ENCODE measurements at regions not wholly inside any gene's neighbourhood (a gene's known extent, or its start where the extent isn't known, plus 50 kb on each side); places are given as distances from the start of the nearest gene placed in this dataset.
A peak's percentile ranks its signal among the peaks of the same experiment; 100 is the strongest.

DNA sequence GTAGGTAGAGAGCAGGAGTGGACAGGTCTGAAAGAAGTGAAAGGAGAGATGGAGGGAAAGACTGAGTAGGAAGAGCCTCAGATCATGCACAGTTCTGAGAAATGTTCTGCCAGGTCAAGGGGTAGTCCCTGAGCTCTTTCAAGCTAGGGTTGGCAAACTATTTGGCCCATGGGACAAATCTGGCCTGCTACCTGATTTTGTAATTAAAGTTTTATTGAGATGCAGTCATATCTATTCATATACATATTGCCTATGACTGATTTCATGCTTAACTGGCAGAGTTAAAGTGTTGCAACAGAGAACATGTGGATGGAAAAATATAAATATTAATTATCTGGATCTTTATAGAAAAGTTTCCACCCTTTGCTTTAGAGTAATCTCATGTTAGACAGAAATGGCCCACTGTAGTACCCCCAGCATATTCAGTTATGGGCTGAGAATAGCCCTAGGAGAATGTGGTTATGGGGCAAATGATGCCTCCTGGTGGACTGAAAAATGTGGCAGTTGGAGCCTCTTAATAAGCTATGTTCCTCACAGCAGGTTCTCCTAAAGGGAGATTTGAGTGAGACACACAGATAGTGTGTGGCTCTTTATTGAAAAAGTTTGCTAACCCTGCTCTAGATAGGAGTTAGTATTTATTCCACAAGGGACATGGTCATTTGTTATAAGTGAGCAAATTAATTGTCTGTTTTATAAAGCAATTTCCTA lies 476.9 kb downstream of the LRIG3 start:
- ChIA-PET POLR2A (no interaction called here), CTCF (interaction anchor here (0.6 to 1.4 kb wide), 6 partner anchors 9 to 102 kb away, joined by 3 to 9 read pairs (median 4); no protein-coding TSS in a partner anchor)
- no peaks in the 10 kb centered on the region for H3K36me3 Mint-ChIP-seq
- H3K27me3 Mint-ChIP-seq = peaks cover 2% of the 10 kb centered on the region
- H3K9me3 Mint-ChIP-seq = no peaks in the 10 kb centered on the region
- no peaks in the 10 kb centered on the region for H3K4me1 Mint-ChIP-seq (ENCODE audit: low read depth)
- H3K4me3 Mint-ChIP-seq = no peak overlapping the region
- DNase-seq = peak; percentile 17
- no peak overlapping the region for H3K27ac Mint-ChIP-seq
- intact Hi-C loops (cut with micrococcal nuclease) = loop anchor here (1.0 kb wide), 1 partner anchor 97 kb away; no protein-coding TSS in a partner anchor

DNA sequence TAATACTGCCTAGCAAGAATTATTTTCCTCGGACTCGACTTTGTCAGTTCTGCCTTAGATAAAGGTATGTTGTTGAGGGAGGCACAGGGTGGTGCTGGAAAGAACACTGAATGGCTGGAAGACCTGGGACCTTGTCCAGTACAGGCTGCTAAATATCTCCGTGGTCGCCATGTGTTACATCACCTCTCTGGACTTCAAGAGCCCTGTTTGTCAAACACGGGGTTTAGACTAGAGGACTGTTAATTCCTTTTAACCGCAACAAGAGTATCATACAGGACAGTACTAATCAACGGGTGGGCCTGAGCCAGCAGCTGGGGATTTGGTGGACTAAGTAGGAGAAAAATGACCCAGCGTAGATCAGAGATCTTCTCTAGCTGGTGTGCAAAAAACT lies 476.3 kb downstream of the LRIG3 start:
- POLR2A ChIA-PET = no interaction called here
- intact Hi-C loops (cut with micrococcal nuclease) = loop anchor here (1.0 kb wide), 1 partner anchor 98 kb away; no protein-coding TSS in a partner anchor
- Mint-ChIP-seq H3K27ac (no peak overlapping the region), H3K9me3 (no peaks in the 10 kb centered on the region), H3K4me3 (no peak overlapping the region), H3K27me3 (peaks cover 2% of the 10 kb centered on the region), H3K36me3 (no peaks in the 10 kb centered on the region), H3K4me1 (ENCODE audit: low read depth) (no peaks in the 10 kb centered on the region)
- no peak for DNase-seq
- CTCF ChIA-PET = interaction anchor here (0.6 to 1.4 kb wide), 5 partner anchors 10 to 103 kb away, joined by 3 to 9 read pairs (median 4); no protein-coding TSS in a partner anchor

DNA sequence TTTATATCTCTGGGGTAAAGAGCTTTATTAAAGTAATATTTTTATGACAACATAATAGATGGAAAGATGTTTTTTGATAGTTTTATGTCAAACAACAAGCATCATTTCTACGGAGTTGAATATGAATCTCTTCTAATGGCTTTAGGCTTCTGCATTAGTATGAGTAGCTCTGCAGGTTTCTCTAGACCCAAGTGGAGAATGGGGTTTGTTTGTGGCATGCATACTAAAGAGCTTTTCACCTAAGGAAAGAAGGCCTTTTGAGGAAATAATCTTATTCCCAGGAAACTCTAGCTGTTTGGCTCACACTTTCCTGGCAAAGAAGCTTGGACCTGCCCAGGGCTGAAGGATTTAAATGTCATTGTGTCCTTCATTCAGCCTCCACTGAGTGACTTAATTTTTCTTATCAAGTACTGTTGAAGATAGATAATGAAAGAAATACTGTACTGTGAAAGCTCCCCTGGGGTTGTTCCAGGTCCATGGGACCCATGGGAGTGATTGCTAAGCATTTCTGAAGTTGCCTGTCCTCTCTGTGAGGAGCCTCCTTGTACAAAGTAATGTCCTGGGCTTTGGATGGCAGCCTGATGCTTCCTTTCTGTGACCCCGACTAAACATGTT lies 469.3 kb downstream of the LRIG3 start:
- Mint-ChIP-seq H3K27ac (no peak overlapping the region), H3K9me3 (no peaks in the 10 kb centered on the region), H3K4me1 (ENCODE audit: low read depth) (no peaks in the 10 kb centered on the region), H3K4me3 (no peak overlapping the region), H3K27me3 (no peaks in the 10 kb centered on the region), H3K36me3 (no peaks in the 10 kb centered on the region)
- ChIA-PET CTCF (no interaction called here), POLR2A (no interaction called here)
- no peak for DNase-seq
- intact Hi-C loops (cut with micrococcal nuclease) = no loop called here

DNA sequence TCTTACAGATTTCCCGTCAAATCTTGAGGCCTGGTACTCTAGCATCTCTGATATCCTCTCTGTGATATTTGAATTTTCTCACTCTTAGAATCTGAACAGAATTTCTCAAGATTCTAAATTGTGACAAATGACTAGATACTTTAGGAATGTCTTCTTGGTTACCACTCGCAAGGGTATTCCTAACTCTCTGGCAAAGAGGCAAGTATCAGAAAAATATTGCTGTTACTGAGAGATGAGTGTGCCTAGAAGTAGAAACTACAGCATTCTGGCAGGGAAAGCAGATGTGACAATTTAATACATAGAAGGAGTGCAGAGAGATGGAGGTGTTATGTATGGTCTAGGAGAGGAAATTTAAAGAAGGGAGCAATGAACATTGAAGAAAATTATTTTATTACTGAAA lies 467.8 kb downstream of the LRIG3 start:
- no peak overlapping the region for H3K27ac Mint-ChIP-seq
- no peak for DNase-seq
- H3K36me3 Mint-ChIP-seq = no peaks in the 10 kb centered on the region
- intact Hi-C loops (cut with micrococcal nuclease) = no loop called here
- CTCF ChIA-PET = no interaction called here
- H3K4me3 Mint-ChIP-seq = no peak overlapping the region
- H3K27me3 Mint-ChIP-seq = no peaks in the 10 kb centered on the region
- no peaks in the 10 kb centered on the region for H3K4me1 Mint-ChIP-seq (ENCODE audit: low read depth)
- POLR2A ChIA-PET = no interaction called here
- H3K9me3 Mint-ChIP-seq = no peaks in the 10 kb centered on the region

DNA sequence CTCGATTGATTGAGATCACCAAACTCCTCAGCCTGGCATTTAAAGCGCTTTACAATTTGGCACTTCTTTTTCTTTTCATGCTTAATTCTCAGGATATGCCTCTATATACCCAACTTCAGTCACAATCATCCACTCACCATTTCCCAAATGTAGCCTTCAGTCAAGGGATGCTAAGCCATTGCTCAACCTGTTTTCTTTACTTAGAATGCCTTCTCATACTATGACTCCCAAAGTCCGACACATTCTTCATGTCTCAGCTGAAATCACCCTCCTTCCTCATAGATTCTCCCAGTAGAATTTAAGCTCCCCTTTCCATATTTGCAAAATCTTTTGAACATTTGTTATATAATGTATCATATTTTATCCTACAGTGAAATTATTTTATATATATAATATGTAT lies 467.0 kb downstream of the LRIG3 start:
- Mint-ChIP-seq H3K4me1 (ENCODE audit: low read depth) (no peaks in the 10 kb centered on the region), H3K4me3 (no peak overlapping the region), H3K36me3 (no peaks in the 10 kb centered on the region), H3K9me3 (no peaks in the 10 kb centered on the region), H3K27me3 (no peaks in the 10 kb centered on the region), H3K27ac (no peak overlapping the region)
- no peak for DNase-seq
- intact Hi-C loops (cut with micrococcal nuclease) = no loop called here
- CTCF ChIA-PET = no interaction called here
- POLR2A ChIA-PET = no interaction called here

DNA sequence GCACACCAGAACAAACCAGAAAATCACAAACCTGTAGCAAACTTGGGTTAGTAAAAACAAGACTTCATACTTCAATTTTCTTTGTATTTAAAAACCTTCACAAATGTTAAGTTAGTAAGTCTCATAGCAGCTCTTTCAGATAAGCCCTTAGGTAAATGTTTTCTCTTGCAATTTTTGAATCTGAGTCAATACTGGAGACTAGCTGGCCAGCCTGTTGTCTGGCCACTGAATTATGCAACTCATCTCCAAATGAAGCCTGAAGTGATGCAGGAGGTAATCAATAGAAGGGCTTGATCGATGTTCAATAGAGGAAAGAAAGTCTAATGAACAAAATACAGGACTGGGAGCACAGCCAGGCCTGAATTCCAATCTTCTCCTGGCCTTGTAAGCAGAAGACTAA lies 465.2 kb downstream of the LRIG3 start:
- H3K4me3 Mint-ChIP-seq = no peak overlapping the region
- H3K9me3 Mint-ChIP-seq = no peaks in the 10 kb centered on the region
- ChIA-PET CTCF (no interaction called here), POLR2A (no interaction called here)
- no peak overlapping the region for H3K27ac Mint-ChIP-seq
- no peaks in the 10 kb centered on the region for H3K4me1 Mint-ChIP-seq (ENCODE audit: low read depth)
- intact Hi-C loops (cut with micrococcal nuclease) = no loop called here
- peaks cover 2% of the 10 kb centered on the region for H3K27me3 Mint-ChIP-seq
- no peaks in the 10 kb centered on the region for H3K36me3 Mint-ChIP-seq
- no peak for DNase-seq

DNA sequence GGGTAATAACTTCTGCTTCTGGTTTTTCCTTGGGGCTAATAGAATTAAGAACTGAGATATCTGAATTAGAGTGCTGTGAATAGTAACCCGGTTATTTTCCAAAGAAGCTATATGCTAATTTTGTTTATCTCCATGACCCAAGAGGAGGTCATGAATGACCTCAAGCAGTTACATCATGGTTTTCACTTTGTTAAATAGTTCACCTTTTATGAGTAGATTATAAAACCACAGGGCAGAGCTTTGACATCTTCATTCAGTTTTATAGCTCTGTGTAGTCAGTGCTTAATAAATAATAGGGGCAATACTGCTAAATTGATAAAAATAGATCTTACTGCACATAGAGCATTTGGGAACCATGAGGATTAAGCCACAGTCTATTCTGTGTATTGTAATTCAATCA lies 462.2 kb downstream of the LRIG3 start:
- CTCF ChIA-PET = interaction anchor here (0.8 kb wide), 1 partner anchor 13 kb away, joined by 3 read pairs; no protein-coding TSS in a partner anchor
- intact Hi-C loops (cut with micrococcal nuclease) = no loop called here
- Mint-ChIP-seq H3K4me1 (ENCODE audit: low read depth) (no peaks in the 10 kb centered on the region), H3K9me3 (no peaks in the 10 kb centered on the region), H3K27me3 (peaks cover 2% of the 10 kb centered on the region), H3K27ac (no peak overlapping the region), H3K36me3 (no peaks in the 10 kb centered on the region), H3K4me3 (no peak overlapping the region)
- no peak for DNase-seq
- POLR2A ChIA-PET = no interaction called here

DNA sequence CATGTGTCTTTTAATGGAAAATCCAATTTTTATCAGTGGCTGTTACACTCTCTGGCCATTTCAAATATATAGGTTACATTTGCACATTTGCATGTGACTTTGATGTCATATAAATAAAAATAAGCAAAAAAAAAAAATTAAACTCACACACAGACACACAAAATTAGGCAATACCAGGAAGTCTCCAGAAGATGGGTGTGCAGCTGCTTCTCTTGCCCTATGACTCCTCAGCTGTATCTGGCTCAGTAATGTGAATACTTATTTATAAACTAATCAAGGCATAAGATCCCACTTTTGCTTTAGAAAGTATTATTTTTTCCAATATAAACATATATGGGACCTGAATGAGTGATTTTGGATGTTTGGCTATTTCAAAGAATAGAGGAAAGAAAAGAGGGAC lies 461.1 kb downstream of the LRIG3 start:
- no peak for DNase-seq
- POLR2A ChIA-PET = no interaction called here
- Mint-ChIP-seq H3K4me1 (ENCODE audit: low read depth) (no peaks in the 10 kb centered on the region), H3K9me3 (no peaks in the 10 kb centered on the region), H3K36me3 (no peaks in the 10 kb centered on the region), H3K27me3 (peaks cover 2% of the 10 kb centered on the region), H3K27ac (no peak overlapping the region), H3K4me3 (no peak overlapping the region)
- intact Hi-C loops (cut with micrococcal nuclease) = no loop called here
- CTCF ChIA-PET = no interaction called here

DNA sequence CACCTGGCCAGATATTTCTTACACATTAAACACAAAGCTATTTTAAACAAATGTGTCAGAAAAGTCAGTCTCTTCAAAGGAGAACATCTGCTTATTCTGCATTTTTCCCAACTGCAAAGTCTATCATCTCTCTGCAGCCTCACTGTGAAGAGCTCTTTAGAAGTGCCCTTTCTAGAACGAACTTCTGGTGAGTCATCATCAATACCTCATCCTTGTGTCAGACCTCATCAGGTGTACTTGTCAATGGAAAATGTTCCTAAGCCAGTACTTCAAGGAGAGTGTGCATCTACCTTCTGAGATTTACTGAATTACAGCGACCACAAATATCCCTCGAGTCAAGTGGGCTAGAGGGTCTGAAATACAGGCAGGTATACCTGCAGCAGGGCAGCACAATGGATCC lies 457.3 kb downstream of the LRIG3 start:
- peaks cover 13% of the 10 kb centered on the region for H3K9me3 Mint-ChIP-seq
- intact Hi-C loops (cut with micrococcal nuclease) = no loop called here
- H3K27me3 Mint-ChIP-seq = peaks cover 2% of the 10 kb centered on the region
- ChIA-PET CTCF (no interaction called here), POLR2A (no interaction called here)
- no peak overlapping the region for H3K27ac Mint-ChIP-seq
- no peaks in the 10 kb centered on the region for H3K4me1 Mint-ChIP-seq (ENCODE audit: low read depth)
- no peak for DNase-seq
- no peak overlapping the region for H3K4me3 Mint-ChIP-seq
- H3K36me3 Mint-ChIP-seq = peaks cover 2% of the 10 kb centered on the region

DNA sequence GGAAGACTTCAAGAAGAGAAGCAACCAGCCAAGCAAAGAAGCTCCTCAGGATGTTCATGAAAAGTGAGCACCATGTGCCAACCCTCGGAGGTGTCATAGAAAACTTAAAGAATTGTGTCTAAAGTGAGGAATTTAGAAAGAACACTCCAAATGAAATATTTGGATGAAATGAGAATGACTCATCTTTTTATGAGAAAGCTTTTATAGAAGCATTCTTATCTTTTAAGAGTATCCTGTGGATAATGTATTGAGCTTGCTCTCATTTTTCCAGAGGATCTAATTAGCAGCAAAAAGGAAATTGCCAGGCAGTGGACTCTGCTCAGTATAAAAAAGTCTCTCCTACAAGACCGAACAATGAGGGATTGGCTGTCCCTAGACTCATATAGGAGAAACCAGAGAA lies 454.9 kb downstream of the LRIG3 start:
- no peak for DNase-seq
- Mint-ChIP-seq H3K9me3 (peaks cover 17% of the 10 kb centered on the region), H3K36me3 (peaks cover 3% of the 10 kb centered on the region), H3K27ac (no peak overlapping the region), H3K4me3 (no peak overlapping the region), H3K4me1 (ENCODE audit: low read depth) (no peaks in the 10 kb centered on the region), H3K27me3 (no peaks in the 10 kb centered on the region)
- ChIA-PET POLR2A (no interaction called here), CTCF (no interaction called here)
- intact Hi-C loops (cut with micrococcal nuclease) = no loop called here

DNA sequence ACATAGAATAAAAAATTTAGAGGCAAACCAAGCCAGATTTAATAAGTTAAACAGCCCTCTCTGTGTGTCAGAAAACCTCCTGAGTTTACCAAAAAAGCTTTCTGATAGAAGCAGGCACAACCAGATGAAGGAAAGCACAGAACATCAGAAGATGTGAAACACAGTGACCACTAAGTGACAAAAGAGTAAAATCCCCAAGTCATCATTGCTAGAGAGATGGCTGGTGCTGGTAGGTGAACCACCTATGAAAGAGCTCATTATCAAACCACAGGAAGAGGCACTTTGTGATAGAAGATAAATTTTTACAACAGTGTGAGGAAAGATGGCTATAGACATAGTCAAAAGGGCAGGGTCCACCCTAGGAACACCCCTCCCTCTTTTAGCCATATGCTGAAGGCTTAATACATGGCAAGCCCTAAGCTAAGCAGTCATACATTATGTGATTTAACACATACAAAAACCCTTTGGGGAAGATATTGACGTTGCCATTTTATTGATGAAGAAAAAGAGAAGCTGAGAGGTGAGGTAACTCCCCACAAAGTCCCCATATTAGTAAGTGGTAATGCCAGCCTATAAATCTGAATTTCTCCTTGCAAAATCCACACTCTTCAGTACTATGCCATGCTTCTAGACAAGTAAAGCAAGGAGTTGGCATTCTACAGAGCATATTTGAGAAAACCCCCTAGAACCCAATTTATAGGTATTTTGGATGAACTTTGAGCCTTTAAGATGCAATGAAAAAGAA lies 449.9 kb downstream of the LRIG3 start:
- intact Hi-C loops (cut with micrococcal nuclease) = no loop called here
- H3K27ac Mint-ChIP-seq = no peak overlapping the region
- no peaks in the 10 kb centered on the region for H3K27me3 Mint-ChIP-seq
- H3K36me3 Mint-ChIP-seq = peaks cover 3% of the 10 kb centered on the region
- peaks cover 17% of the 10 kb centered on the region for H3K9me3 Mint-ChIP-seq
- POLR2A ChIA-PET = no interaction called here
- no peaks in the 10 kb centered on the region for H3K4me1 Mint-ChIP-seq (ENCODE audit: low read depth)
- no peak for DNase-seq
- CTCF ChIA-PET = no interaction called here
- no peak overlapping the region for H3K4me3 Mint-ChIP-seq

DNA sequence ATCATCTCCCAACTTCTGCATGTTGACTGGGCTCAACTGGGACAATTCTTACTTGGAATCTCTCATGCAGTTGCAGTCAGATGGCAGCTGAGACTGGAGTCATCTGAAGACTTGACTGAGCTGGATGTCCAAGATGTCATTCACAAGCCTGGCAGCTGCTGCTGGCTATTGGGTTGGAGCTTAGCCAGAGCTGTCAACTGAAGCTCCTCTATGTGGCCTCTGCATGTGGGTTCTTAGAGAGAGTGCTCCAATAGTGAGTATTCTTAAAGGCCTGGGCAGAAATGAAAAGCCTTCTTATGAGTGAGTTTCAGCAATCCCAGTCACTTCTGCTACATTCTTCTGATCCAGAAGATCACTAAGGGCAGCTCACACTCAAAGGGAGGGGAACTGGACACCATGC lies 440.9 kb downstream of the LRIG3 start:
- ChIA-PET POLR2A (no interaction called here), CTCF (no interaction called here)
- no peaks in the 10 kb centered on the region for H3K27me3 Mint-ChIP-seq
- no peaks in the 10 kb centered on the region for H3K4me1 Mint-ChIP-seq (ENCODE audit: low read depth)
- H3K36me3 Mint-ChIP-seq = no peaks in the 10 kb centered on the region
- intact Hi-C loops (cut with micrococcal nuclease) = no loop called here
- DNase-seq = no peak
- no peak overlapping the region for H3K4me3 Mint-ChIP-seq
- H3K27ac Mint-ChIP-seq = no peak overlapping the region
- H3K9me3 Mint-ChIP-seq = no peaks in the 10 kb centered on the region

DNA sequence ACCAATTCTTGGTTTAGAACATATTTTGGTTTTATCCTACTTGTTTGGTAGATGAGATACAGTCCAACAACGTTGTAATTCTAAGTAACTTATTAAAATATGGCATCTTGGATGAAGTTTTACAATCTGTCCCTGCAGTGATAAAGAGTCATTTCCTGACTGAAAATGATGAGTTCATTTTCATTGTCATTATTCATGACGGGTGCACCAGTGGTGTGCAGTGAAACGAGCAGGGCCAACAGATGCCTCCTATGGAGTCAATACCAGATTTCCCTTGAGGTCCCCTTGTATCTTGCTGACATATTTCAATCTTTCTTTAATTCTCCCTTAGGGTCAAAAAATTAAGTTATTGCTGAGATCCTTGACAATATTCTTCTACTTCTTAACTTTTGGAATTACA lies 438.5 kb downstream of the LRIG3 start:
- DNase-seq = no peak
- H3K4me1 Mint-ChIP-seq (ENCODE audit: low read depth) = no peaks in the 10 kb centered on the region
- no peaks in the 10 kb centered on the region for H3K36me3 Mint-ChIP-seq
- no peak overlapping the region for H3K4me3 Mint-ChIP-seq
- no peak overlapping the region for H3K27ac Mint-ChIP-seq
- ChIA-PET POLR2A (no interaction called here), CTCF (no interaction called here)
- no peaks in the 10 kb centered on the region for H3K9me3 Mint-ChIP-seq
- intact Hi-C loops (cut with micrococcal nuclease) = no loop called here
- H3K27me3 Mint-ChIP-seq = no peaks in the 10 kb centered on the region

Data from activated CD4-positive, alpha-beta memory T cell treated with anti-CD3 and anti-CD28 coated beads for 36 hours (primary cell).